Activated B cell treated with CpG ODN at 0.5 μM for 24 hours (primary cell): ENCODE measurements at regions not wholly inside any gene's neighbourhood (a gene's known extent, or its start where the extent isn't known, plus 50 kb on each side); places are given as distances from the start of the nearest gene placed in this dataset.

Experiments
- ATAC-seq: fragments of 200-7000 bp; cut with Tn5 transposase; one replicate; pipeline ENCODE4 v1.10.0; 2021; ENCODE audit warnings: low read depth, mild to moderate bottlenecking, moderate library complexity
- CTCF ChIA-PET: fragments of 350-600 bp; sonication (Branson Sonifier 250); formaldehyde crosslinking; loops from one replicate; lab custom pipeline; 2021; ENCODE audit warnings: antibody characterized with exemption; lab: Charles Lee
- POLR2A ChIA-PET: fragments of 350-600 bp; sonication (Branson Sonifier 250); formaldehyde crosslinking; loops from one replicate; lab custom pipeline; 2021; ENCODE audit warnings: antibody characterized with exemption; lab: Charles Lee
- DNase-seq: peaks from one replicate; pipeline ENCODE4 v3.0.0; 2022
- H3K27ac Mint-ChIP-seq: one replicate; pipeline ENCODE4 v1.8.0; 2020; ENCODE audit warnings: mixed read lengths
- H3K27me3 Mint-ChIP-seq: one replicate; pipeline ENCODE4 v1.8.0; 2021; ENCODE audit warnings: mixed read lengths
- H3K36me3 Mint-ChIP-seq: one replicate; pipeline ENCODE4 v1.8.0; 2021; ENCODE audit warnings: low read depth, mixed read lengths
- H3K4me1 Mint-ChIP-seq: one replicate; pipeline ENCODE4 v1.8.0; 2021; ENCODE audit warnings: mixed read lengths
- H3K4me3 Mint-ChIP-seq: one replicate; pipeline ENCODE4 v1.8.0; 2020; ENCODE audit warnings: mild to moderate bottlenecking, mixed read lengths
- H3K9me3 Mint-ChIP-seq: one replicate; pipeline ENCODE4 v1.8.0; 2020; ENCODE audit warnings: mixed read lengths
- CTCF ChIP-seq: fragments of 200-600 bp; IDR thresholded peaks from one replicate; pipeline ENCODE4 v1.8.0; 2022; ENCODE audit warnings: antibody characterized with exemption, mild to moderate bottlenecking
- intact Hi-C: fragments of 100-400 bp; cut with micrococcal nuclease; formaldehyde crosslinking; loops from one replicate; pipeline ENCODE4 v1.15.1; 2024

- no peak for TF ChIP-seq CTCF
- no peak overlapping the region for H3K4me3 Mint-ChIP-seq
- H3K27ac Mint-ChIP-seq, result no peak overlapping the region
- CTCF ChIA-PET, result no interaction called here
- H3K4me1 Mint-ChIP-seq, result no peaks in the 10 kb centered on the region
- DNase-seq (no peak), ATAC-seq (no peak)
- intact Hi-C loops, result no loop called here
- POLR2A ChIA-PET, result no interaction called here
- H3K36me3 Mint-ChIP-seq, result no peaks in the 10 kb centered on the region
- H3K9me3 Mint-ChIP-seq, result no peaks in the 10 kb centered on the region
- no peaks in the 10 kb centered on the region for H3K27me3 Mint-ChIP-seq
These were observed 169.1 kb upstream of the NSMCE3 start for GRCh38 chr15:29438703-29439055.

GRCh38 chr15:29437888-29438702 lies 168.5 kb upstream of the NSMCE3 start:
- ATAC-seq, result no peak
- TF ChIP-seq CTCF, result no peak
- Mint-ChIP-seq H3K27ac (no peak overlapping the region), H3K4me1 (no peaks in the 10 kb centered on the region), H3K9me3 (no peaks in the 10 kb centered on the region), H3K4me3 (no peak overlapping the region), H3K36me3 (no peaks in the 10 kb centered on the region), H3K27me3 (no peaks in the 10 kb centered on the region)
- ChIA-PET CTCF (no interaction called here), POLR2A (no interaction called here)
- intact Hi-C loops, result no loop called here
- DNase-seq, result no peak

- POLR2A ChIA-PET, result no interaction called here
- Mint-ChIP-seq H3K4me3 (no peak overlapping the region), H3K36me3 (no peaks in the 10 kb centered on the region), H3K4me1 (no peaks in the 10 kb centered on the region), H3K27ac (no peak overlapping the region), H3K9me3 (no peaks in the 10 kb centered on the region), H3K27me3 (peaks cover 2% of the 10 kb centered on the region)
- no peak for ATAC-seq
- no peak for DNase-seq
- TF ChIP-seq CTCF, result no peak
- CTCF ChIA-PET, result no interaction called here
- intact Hi-C loops, result no loop called here
These were observed 166.2 kb upstream of the NSMCE3 start for GRCh38 chr15:29435811-29436210.

- CTCF ChIA-PET, result no interaction called here
- intact Hi-C loops, result no loop called here
- no peak overlapping the region for H3K4me3 Mint-ChIP-seq
- H3K27ac Mint-ChIP-seq, result no peak overlapping the region
- H3K4me1 Mint-ChIP-seq, result no peaks in the 10 kb centered on the region
- ATAC-seq (no peak), DNase-seq (no peak)
- H3K36me3 Mint-ChIP-seq, result no peaks in the 10 kb centered on the region
- H3K9me3 Mint-ChIP-seq, result no peaks in the 10 kb centered on the region
- POLR2A ChIA-PET, result no interaction called here
- H3K27me3 Mint-ChIP-seq, result peaks cover 3% of the 10 kb centered on the region
- no peak for TF ChIP-seq CTCF
These were observed 164.7 kb upstream of the NSMCE3 start for GRCh38 chr15:29434280-29434679.

- CTCF ChIA-PET, result no interaction called here
- DNase-seq (no peak), ATAC-seq (no peak)
- H3K36me3 Mint-ChIP-seq, result no peaks in the 10 kb centered on the region
- H3K27me3 Mint-ChIP-seq, result peaks cover 3% of the 10 kb centered on the region
- H3K4me3 Mint-ChIP-seq, result no peak overlapping the region
- intact Hi-C loops, result no loop called here
- no peak overlapping the region for H3K27ac Mint-ChIP-seq
- POLR2A ChIA-PET, result no interaction called here
- no peaks in the 10 kb centered on the region for H3K4me1 Mint-ChIP-seq
- TF ChIP-seq CTCF, result no peak
- no peaks in the 10 kb centered on the region for H3K9me3 Mint-ChIP-seq
These were observed 164.1 kb upstream of the NSMCE3 start for GRCh38 chr15:29433507-29434248.
